UCSD-AML1 (cell line): ENCODE measurements at regions not wholly inside any gene's neighbourhood (a gene's known extent, or its start where the extent isn't known, plus 50 kb on each side); places are given as distances from the start of the nearest gene placed in this dataset.

Source experiments
- DNase-seq: peaks from one replicate; lab custom pipeline; 2025; ENCODE audit not compliant: unreplicated experiment; lab: John Stamatoyannopoulos, UW

DNA sequence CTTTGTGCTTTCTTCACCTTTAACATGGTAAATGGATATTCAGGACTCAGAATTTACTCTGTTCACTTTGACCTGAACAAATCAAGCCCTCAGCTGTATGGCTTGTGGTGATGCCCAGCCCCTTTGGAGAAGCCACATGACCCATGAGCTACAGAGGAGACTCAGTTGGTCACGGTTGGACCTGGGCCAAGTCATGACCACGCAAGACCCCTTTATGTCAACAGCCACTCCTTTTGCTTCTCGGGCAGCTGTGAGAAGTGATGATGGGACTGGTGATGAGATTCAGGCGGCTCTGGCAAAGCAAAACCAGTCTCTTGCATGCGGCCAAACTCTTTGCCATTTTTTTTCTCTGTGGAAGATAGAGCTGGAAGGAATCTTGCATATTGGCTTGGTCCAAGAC is 96.5 kb upstream of the AJAP1 start:
- no peak for DNase-seq

DNA sequence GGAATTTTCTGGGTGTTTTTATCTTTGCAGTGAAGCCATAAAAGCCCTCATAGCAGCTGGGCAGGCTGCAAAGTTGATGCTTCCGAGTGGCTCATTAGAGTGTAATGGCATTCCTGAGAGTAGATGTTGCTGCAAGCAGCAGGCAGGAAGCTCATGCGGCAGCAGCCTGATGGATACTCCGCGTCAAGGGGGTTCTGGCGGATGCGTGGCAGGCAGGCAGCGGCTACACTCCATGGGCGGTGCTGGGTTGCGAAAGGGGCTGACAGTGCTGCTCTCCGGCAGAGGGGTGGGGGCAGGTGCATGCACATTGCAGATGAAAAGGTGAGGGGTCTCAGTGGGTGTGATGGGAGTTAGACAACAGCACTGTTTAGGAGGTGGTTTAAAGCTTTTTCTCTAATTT is 93.2 kb upstream of the AJAP1 start:
- no peak for DNase-seq

DNA sequence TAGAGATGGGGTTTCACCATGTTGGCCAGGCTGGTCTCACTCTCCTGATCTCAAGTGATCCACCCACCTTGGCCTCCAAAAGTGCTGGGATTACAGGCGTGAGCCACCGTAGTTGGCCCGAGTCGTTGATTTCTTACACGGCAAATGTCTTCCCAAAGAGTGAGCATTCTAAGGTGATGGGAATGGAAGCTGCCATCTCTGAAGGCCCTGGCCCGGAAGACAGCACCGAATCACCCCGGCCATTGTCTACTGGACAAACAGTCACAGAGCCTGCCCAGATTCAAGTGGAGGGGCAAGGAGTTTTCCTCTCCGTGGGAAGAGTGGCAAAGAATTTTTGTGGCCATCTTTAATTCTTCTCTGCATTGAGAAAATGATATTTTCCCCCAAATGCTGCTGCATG is 92.1 kb upstream of the AJAP1 start:
- no peak for DNase-seq

DNA sequence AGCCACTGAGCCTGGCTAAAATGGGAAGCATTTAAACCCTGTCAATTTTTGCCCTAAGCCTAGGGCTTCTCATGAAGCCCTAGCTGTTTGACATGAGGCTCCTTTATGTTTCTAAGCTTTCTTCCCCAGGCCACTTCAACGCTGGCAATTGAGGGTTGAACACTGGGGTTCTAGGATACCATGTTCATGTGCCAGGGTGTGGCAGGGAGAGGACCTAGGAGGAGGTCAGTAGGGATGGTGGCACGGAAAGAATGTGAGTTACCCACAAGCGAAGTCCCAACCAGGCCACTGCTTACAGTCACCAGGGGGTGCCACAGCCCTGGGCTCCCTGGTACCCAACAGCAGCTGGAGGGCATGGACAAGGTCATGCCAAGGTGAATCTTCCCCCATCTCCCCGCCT is 90.8 kb upstream of the AJAP1 start:
- no peak for DNase-seq

DNA sequence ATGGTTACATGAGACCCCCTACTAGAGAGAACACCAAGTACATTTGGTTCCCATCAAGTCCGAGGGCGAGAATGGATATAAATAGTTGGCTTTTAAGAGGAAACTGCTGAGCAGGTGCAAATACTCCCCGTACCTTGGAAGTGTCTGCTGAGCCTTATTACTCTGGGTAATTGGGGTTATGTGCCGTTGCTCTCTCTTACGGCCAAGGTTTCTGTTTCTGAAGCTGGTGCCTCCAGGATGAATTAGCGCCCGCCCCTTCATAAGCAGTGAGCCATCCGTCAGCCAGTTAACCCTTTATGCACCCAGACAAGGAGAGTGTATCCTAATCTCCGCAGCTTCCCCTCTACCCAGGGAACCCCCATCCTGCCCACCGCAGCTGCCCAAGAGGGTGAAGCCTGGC is 90.4 kb upstream of the AJAP1 start:
- no peak for DNase-seq

DNA sequence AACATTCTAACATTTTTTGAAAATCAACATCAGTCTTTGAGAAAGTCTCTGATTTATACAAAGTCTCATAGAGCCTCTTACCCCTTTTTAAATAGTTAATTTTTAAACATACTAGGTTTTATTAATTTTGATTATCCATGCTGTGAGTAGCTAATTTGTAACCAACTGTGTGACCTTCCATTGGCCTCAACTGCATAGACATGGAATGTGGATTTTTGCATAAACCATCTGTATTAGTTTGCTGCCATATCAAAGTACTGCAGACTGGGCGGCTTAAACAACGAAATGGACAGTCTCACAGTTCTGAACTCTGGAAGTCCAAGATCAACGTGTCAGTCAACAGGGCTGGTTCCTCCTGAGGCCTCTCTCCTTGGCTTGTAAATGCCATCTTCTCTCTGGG is 89.2 kb upstream of the AJAP1 start:
- no peak for DNase-seq

DNA sequence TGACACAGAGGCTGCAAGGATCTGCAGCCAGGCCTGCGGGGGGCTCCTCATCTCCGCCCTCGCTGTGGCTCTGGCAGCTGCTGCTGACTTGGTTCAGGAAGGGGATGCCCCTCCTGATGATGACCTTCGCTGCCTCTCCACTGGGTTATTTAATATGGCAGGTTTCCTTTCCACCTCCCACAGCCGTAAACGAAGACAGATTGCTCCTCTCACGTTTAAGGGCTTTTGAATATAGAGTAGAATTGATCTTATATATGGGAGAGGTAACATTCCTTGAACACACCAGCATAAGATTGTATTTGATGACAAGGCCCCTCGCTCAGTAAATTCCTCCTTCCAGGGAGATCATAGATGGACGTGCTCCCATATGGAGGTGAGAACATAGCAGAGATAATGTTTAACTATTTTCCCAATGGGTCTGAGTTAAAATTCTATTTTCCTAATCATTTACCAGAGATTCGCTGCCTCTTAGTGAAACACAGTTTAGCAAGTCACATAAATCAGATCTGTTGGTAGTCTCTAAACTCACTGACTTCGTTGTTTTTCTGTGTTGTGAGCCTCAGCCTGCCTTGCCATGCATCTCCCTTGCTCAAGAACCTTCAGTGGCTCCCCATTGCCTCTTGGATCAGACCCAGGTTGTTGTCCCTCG is 88.5 kb upstream of the AJAP1 start:
- no peak for DNase-seq

DNA sequence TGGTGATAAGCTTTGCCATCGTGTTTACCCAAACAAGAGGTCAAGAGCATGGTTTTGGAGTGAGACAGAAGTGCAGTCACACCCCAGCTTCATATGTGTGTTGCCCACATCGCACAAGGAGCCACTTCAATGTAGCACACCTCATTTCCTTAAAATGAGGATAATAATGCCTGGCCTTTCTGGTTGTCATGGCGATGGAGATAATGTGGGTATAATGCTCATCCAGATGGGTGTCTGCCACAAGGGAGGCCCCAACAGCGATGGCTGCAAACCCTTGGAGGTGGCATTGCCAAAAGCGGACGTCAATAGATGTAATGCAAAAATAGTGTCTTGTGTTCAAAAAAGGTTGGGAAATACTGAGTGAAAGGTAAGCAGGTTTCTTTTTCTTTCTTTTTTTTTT is 83.1 kb upstream of the AJAP1 start:
- DNase-seq: no peak

DNA sequence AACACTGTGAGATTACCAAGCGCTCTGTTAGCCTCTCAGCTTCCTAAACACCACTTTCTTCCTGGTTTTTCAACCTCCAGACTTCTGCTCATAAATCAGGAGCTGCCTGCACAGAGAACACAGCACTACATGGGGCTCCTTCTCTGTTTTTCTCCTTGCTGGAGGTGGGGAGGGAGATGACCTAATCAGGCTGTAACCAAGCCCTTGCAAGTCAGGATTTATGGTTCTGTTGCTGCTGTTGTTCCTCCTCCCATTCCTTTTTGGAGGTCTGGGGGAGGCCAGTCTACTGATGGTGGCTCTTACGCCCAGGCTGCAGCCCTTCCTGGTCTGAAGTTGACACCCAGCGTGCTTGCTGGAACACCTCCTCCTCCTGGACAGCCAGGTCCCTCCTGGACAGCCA is 80.9 kb upstream of the AJAP1 start:
- no peak for DNase-seq

DNA sequence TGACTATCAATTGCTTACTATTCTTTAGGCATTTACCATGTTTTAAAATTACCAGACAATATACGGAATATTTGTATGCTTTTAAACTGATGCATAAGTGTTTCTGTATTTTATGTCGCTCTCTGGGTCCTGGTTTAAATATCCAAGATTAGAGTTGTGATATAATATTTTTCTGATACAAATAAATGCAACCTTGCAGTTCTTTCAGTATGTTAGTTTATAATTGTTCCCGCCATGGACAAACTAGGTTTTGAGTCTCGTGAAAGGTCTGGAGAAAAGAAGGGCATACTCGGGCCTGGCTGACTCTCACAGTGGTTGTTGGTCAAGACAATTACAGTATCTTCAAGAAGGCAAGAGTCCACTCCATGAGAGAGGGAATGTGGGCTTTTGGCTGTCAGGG is 72.6 kb upstream of the AJAP1 start:
- no peak for DNase-seq

DNA sequence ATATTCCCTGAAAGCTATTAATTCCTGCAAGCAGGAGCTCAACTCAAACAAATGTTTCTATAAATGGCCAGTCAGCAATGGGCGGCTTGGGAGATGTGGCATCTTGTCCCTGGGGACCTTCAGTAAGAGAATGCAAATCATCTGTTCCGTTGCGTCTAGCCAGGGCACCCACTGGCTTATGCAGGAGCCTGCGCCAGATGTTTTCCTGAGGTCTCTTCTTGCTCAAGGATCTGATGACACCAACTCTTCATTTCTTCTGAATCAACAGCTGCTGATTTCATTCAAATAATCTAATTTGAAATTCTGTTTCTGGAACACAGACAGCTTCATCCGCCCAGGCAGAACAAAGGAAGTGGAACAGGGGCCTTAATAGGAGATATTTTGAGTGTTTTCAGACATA is 70.0 kb upstream of the AJAP1 start:
- no peak for DNase-seq

DNA sequence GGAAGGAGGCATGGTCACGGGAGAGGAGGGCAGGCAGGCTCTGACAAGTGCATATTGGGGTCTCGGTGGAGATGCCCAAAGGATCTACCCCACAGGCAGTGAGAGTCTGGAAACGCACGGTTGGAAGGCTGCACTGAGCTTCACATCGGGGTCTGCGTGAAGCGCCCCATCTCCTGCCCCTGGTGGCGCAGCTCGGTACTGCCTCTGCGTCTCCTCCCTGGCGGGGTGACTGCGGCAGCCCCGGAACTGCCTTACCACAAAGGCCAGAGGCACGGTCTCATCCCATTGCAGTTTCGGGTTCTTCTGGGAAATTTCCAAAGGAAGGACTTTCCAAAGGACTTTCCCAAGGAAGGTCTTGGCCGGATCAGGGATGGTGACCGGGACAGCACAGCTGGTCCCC is 69.2 kb upstream of the AJAP1 start:
- peak; percentile 15 for DNase-seq

DNA sequence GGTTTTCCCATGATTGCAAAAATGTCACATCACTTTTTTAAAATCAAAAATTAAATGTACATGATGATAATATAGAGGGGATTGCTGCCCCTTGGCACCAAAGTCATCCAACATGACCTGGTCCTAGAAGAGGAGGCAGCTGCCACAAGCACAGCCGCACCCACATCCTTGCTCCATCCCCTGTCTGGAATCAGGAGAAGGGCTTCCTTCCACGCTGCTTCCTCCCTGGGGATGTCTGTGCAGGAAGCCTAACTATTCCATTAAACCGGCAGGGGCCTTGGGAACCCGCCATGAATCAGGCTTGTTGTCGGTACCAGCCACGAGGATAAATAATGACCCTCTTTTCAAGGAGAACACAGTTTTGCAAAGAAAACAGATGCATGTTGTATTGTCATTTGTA is 68.7 kb upstream of the AJAP1 start:
- no peak for DNase-seq

DNA sequence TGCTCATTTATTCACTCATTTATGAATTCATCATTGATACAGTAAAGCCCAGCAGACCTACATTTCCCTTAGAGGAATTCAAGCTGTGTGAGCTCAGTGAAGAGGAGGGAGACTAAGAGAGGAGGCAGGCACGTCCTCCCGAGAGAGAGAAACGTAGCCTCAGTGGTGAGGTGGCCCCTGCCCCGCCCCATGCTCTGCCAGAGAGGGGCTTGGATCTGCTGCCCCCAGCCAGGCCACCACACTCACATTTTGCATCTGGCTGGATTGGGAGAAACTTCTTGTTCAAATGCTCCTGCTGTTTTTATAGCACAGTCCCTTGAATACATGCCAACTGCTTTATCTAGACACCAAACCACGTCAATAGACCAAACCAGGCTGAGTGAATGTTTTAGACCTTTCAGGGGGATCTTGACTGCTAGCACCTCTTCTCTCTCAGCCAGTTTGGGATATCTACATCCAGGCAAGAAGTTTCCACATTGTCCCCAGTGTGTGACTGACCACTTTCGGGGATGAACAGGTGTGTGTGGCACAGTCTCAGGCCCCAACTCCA is 67.7 kb upstream of the AJAP1 start:
- no peak for DNase-seq

DNA sequence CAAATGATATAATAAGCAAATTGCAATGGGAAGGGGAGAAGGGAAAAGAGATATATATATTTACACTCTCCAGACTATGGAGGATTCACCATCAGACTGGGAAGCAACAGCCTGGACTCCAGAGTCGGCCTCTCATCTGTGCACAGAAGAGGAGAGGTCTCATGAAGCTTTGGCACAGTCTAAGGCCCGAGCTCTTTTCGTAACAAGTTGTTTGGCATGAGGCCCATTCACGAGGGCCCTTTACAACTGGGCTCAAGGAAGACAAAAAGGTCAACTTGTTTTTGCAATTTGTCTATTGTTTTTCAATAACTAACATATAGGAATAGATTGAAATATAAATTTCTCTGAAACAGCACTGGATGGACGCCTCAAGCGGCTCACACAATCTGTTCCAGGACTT is 66.7 kb upstream of the AJAP1 start:
- DNase-seq: no peak

DNA sequence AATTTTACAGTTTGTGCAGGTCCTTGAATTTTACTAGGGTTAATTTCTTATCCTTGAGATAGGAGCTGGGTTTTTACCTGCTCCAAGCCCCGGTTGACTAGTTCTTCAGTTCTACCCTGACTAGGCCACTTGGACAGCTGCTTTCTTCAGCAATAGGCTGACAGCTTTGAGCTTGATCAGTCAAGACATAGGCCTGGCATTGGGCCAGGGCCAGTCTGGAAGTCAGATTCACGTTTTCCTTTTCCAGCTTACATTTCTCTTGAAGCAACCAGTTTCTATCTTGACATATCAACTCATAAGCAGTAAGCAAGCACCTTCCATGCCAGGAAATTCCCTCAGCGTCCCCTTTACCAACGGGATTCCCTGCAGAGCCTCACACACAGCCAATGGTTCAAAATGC is 63.7 kb upstream of the AJAP1 start:
- no peak for DNase-seq

DNA sequence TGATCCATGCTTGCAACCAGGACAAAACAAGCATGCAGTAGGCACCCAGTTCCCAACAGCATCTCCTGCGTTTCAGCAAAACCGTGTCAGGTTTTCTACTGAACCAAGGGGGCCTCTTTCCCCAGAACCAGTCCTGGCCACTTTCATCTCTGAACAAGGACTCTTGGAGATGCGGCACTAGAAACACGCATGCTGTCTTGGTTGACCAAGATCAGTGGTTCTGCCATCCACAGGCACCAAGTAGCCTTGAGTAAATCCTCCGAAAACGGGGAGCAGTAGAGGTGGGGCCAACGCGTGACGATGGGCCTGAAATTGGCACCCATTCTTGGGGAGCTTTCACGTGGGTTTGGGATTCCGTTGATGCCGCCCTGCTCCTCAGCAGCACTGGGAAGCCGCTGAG is 62.5 kb upstream of the AJAP1 start:
- DNase-seq: no peak

DNA sequence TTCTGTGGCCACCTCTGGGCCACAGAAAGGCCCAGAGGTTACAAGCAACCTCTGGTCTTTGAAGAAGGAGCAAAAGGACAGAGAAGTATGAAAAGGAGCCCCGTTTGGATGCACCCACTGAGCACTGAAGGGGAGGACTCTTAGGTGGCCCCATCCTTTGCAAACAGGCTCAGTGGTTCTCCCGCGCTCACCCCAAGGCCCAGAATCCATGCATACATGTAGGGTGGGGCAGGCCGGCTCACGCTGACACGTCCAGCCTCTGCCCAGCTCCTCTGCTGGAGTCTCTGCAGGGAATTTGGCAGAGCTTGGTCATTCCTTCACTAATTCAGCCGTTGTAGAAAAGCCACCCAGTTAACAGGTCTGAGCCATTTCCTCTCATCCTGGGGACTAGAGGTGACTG is 61.3 kb upstream of the AJAP1 start:
- no peak for DNase-seq

DNA sequence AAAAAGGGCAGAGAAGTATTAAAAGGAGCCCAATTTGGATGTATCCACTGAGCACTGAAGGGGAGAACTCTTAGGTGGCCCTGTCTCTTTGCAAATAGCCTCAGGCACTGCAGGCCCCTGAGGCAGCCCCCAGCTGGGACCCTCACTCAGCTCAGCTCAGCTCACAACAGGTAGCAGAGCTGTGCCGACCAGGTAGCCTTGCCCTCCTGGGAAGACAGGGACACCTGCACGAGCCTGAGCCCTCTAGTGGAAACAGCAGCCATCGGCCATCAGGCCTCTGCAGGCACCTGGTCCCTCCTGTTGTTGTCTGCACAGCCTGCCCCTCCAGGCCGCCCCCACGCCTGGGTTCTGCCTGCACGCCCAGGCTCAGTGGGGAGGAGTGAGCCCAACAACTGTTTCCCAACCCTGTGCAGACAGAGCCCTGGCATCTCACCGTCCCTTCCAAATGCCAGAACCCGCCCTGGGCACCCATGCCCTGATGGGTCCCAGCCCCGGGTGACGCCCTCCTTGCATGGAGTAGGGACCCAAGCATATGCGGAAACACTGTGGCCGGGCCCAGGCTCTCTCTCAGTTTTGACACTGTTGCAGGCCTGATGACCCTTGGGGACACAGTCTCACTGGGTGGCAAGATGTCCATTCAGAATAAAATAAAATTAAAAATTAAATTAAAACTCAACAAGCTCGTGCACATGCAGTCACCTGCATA is 60.0 kb upstream of the AJAP1 start:
- no peak for DNase-seq

DNA sequence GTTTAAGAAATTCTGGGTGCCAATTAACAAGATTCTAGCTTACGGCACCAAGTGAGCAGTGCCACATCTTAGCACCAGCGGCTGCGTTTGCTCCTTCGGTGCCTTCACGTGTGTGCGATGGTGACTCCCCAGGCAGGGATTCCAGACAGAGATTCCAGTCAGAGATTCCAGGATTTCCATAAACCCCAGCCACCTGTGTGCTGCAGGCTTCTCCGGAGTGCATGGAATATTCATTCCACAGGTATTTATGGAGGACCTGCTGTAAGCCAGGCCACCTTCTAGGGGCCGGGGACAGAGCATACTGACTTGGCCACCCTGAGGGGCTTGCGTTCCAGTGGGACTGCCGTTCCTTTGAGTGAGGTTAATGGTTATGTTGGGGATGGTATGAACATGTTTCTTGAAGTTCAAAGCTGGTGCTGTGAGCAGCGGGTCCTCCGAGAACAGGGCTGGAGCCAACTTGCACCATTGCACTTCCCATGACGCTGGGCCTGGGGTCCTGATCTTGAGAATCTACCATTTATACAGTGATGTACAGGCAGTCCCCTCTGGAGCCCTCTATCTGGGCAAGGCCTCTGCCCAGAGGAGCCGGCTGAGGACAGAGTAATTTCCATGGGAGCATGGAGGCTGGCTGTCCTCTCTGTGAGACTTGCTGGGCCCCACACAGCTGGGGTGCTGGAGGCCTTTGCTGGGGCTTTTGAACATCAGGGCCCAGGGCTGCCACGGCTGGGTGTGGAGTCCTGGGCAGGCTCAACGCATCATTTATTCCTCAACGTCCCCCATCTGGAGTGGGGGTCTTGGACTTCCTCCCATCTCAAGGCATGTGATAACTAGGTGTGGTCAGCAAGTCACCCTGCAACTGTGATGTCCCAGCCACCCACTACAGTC is 58.8 kb upstream of the AJAP1 start:
- DNase-seq: no peak

DNA sequence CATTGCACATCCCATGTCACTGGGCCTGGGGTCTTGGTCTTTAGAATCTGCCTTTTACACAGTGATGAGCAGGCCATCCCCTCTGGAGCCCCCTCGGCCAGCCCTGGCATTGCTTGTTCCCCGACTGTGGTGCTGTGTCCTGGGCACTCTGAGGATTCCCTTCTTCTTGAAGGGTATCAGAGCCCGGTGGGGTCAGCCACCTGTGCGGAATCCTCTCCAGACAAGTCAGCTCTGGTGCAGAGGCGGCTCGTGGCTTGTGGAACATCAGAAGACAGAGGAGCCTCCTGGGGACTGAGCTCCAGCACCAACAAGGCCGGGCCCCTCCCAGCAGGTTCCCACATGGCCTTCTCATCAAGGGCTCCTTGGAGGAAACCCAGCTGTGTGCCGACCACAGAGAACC is 57.9 kb upstream of the AJAP1 start:
- DNase-seq: no peak

DNA sequence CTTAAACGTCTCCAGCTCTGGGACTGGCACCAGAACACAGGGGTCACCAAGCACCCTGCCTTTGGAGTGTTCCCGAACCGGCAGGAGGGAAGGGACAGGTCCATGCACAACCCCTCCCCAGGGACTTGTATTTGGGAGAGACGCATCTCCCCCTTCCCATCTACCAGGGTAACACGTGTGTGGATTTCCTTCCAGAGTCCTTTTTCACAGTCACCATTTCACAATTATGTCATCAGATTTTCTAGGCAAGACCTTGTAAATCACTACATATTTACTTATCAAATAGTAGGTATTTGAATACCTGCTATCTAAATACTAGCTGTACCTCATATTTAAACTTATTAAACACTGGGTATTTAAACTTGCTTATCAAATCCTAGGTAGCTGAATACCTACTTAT is 57.4 kb upstream of the AJAP1 start:
- DNase-seq: no peak
